HG02885 (cell line): ENCODE measurements at regions not wholly inside any gene's neighbourhood (a gene's known extent, or its start where the extent isn't known, plus 50 kb on each side); places are given as distances from the start of the nearest gene placed in this dataset.
"Not testable (repeated sequence)": the region's sequence is repeated elsewhere in the genome, so short reads cannot be mapped to it uniquely, and the experiment has no call there.

Experiments
- ATAC-seq: cut with Tn5 transposase; IDR thresholded peaks from one replicate; pipeline ENCODE4 v1.9.1; 2021; ENCODE audit warnings: mild to moderate bottlenecking; ENCODE audit not compliant: unreplicated experiment, poor library complexity

GRCh38 chr20:63145156-63145555 is 70.8 kb downstream of the YTHDF1 start:
- ATAC-seq = no peak

GRCh38 chr20:63142933-63143332 is 73.0 kb downstream of the YTHDF1 start:
- no peak for ATAC-seq

GRCh38 chr20:63141531-63141930 is 74.4 kb downstream of the YTHDF1 start:
- no peak for ATAC-seq

- ATAC-seq = no peak
These were observed 75.2 kb downstream of the YTHDF1 start for GRCh38 chr20:63140514-63141433.

GRCh38 chr20:63139837-63140236 is 76.1 kb downstream of the YTHDF1 start:
- ATAC-seq = no peak

GRCh38 chr20:63139356-63139755 is 76.6 kb downstream of the YTHDF1 start:
- no peak for ATAC-seq

- ATAC-seq = no peak
These were observed 77.0 kb downstream of the YTHDF1 start for GRCh38 chr20:63138855-63139341.

GRCh38 chr20:63137851-63138415 is 78.0 kb downstream of the YTHDF1 start:
- ATAC-seq = no peak

- no peak for ATAC-seq
These were observed 79.6 kb downstream of the YTHDF1 start for GRCh38 chr20:63136296-63136695.

GRCh38 chr20:63135411-63135810 is 80.5 kb downstream of the YTHDF1 start:
- ATAC-seq = no peak

- ATAC-seq = not testable (repeated sequence)
These were observed 81.1 kb downstream of the YTHDF1 start for GRCh38 chr20:63134711-63135361.

GRCh38 chr20:63134201-63134612 is 81.7 kb downstream of the YTHDF1 start:
- ATAC-seq = no peak

- ATAC-seq = no peak
These were observed 82.3 kb downstream of the YTHDF1 start for GRCh38 chr20:63133481-63134091.

- no peak for ATAC-seq
These were observed 83.0 kb downstream of the YTHDF1 start for GRCh38 chr20:63132715-63133471.

- no peak for ATAC-seq
These were observed 83.7 kb downstream of the YTHDF1 start for GRCh38 chr20:63132131-63132714.

GRCh38 chr20:63130658-63131577 is 85.0 kb downstream of the YTHDF1 start:
- ATAC-seq = no peak

GRCh38 chr20:63129991-63130657 is 85.8 kb downstream of the YTHDF1 start:
- no peak for ATAC-seq

GRCh38 chr20:63129376-63129965 is 86.5 kb downstream of the YTHDF1 start:
- no peak for ATAC-seq
